Epidermal melanocyte (primary cell): ENCODE measurements at regions not wholly inside any gene's neighbourhood (a gene's known extent, or its start where the extent isn't known, plus 50 kb on each side); places are given as distances from the start of the nearest gene placed in this dataset.
"Not testable (repeated sequence)": the region's sequence is repeated elsewhere in the genome, so short reads cannot be mapped to it uniquely, and the experiment has no call there.

ENCODE experiments used
- DNase-seq: peaks from one replicate; pipeline ENCODE4 v3.0.0; 2011; ENCODE audit warnings: low spot score; ENCODE audit not compliant: insufficient read length

DNA sequence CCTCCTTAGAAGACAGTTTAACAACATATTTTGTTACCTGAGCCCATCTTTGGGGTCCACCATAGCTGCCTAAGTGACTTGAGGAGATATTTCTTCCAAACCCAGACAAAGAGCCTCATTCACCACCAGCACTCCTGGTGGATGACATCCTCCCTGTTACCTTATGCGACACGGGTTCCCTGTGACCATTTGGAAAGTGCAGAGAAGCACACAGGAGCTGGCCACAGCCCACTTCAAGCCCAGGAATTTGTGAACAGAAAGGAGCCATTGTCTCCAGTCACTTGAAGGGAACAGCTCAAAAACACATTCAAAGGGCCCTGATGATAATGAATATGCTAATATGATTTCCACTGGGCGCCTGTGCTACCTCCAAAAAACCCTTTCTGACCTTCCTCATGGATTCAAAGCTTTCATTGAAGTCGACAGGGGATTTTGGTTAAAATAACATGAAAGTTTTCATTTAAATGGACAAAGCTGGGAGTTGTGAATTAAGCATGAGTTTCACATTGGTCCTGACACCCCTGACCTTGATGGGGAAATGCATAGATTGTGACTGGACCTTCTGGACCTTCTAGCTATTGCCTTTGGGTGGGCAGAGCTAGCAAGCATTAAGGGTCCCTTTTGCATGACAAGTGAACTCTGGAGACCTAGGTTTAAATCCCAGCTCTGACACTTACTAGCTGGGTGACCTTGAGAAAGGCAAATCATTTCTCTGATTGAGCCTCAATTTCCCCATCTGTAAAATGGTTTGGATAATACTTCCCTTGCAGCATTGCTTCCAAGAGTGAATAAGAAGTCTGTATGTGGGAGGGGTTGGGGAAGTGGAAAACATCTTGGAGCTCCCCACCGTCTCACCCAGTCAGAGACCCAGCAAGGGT lies 83.3 kb upstream of the SIRPA start:
- DNase-seq = no peak

DNA sequence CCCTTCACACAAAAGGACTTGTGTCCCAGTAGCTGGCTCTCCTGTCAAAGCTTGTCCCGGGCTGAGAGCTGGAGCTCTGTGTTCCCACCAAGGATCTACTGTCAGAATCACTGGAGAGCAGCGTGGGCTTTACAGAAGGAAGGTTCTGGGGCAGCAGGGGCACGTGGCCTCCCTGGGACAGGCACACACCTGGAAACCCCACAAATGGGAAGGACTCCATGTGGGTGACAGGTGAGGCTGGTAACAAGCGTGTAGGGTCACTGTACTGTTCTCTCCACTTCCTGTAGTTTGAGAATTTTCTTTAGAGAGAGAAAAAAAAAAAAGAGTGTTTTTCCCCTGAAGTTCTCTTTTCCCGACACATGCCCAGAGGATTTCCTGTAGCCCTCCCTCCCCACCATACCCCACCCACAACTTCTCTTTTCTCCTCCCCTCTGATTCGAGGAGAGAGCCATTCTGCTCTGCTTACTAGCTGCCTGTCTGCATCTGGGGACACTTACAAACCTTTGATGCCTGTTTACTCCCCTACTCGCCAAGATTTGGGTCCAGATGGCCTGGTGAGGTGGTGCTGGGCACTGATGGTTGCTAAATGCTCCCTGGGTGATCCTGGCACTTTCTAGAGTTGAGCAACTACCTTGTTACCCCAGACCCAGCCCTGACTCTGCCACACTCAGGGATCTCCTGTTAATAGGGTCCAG lies 84.1 kb upstream of the SIRPA start:
- no peak for DNase-seq

DNA sequence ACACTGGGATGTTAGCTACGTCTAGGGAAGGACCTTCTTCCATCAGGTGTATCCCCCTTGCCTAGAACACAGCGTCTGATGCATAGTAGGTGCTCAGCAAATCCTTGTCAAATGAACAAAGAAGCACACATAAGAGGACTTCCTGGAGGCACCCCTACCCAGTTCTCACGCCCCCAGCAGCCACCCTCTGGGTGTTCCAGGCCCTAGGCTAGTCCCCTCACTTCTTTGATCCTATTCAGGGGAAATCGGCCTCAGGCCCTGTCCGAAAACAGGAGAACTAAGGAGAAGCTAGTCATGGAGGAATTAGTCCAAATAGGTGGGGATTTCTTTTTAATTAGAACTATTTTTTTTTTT lies 84.7 kb upstream of the SIRPA start:
- no peak for DNase-seq

DNA sequence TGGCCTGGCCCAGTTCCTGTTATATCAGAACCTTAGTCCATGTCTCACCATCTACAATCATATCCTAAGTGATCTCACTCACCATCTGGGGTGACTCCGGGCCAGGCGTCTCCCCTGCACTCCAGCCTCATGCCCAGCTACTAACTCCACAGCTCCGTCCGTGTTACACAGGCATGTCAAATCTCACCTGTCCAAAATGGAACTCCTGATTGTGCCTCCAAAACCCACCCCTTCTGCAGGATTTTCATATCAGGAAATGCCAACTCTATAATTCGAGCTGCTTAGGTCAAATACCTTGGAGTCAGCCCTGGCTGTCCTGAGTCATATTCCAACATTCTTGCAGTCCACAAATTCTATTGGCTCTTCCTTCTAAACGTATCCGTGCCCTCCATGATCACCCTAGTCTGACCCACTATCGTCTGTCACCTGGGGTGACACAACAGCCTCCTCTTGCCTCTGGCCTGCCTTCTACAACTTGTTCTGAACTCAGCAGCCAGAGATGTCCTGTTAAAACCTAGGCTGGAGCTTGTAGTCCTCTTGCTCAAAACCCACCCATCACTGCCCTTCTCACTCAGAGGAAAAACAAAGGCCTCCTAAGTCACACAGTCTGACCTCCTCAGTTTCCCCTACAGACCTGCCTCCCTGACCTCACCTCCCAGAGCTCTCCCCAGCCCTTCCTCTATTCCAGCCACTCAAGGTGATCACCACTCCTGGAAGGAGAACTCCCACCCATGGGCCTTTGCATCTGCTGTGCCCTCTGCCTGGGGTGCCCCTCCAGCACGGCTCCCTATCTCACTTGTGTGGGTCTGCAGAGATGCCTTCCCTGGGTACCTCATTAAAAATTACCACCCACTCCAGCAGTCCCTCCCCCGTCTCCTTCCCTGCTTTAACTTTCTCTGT lies 85.3 kb upstream of the SIRPA start:
- no peak for DNase-seq

DNA sequence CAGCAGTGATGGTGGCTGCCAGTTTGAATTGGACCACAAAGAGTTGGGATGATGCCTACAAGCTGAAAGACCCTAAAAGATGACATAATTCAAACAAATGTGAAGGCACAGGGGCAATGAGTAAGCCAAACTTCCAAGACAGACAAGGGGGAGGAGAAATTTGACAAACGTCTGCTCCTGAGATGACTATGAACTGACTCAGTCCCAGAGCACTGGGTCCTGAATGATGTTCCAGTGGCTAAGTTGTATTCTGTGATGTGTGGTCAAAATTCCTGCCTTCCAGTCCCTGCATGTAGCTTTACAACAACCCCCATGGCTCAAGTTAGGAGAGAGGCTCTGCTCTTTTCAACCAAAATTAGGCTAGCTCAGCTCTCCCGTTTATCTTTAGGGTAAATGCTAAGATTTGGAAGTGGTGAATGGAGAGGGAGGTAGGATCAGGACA lies 86.1 kb upstream of the SIRPA start:
- DNase-seq = no peak

DNA sequence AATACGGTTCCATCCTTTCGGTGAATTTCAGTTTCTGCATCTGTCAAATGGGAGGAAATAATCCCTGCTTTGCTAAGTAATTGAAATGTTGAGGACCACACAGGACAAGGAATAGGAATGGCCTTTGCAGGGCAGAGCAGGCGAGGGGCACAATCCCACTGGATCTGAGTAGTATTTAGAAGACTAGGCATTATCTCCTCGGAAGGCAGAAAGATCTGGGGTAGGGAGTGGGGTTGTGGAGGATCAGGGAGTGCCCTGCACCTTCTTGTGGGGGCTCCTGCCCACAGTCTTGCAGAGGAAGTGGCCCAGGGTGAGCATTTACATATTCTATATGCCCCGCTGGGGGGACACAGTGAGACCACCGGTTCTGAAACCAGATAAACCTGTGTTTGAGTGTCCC lies 87.1 kb upstream of the SIRPA start:
- no peak for DNase-seq

DNA sequence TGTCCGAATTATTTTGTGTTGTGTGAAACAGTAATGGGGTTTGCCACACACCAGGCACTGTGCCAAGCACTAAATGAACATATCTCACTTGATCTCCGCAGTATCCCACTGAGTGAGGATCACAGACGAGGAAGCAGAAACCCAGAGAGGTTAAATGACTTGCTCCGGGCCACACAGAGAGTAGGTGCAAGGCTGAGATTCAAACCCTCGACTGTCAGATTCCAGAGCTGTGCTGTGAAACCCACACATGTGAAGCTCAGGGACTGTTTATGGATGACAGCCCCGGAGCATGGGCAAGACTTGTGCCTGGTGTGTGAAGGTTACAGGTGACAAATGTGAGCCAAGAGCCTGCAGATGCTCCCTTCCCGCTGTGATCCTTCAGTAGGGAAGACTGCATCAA lies 87.8 kb upstream of the SIRPA start:
- no peak for DNase-seq

DNA sequence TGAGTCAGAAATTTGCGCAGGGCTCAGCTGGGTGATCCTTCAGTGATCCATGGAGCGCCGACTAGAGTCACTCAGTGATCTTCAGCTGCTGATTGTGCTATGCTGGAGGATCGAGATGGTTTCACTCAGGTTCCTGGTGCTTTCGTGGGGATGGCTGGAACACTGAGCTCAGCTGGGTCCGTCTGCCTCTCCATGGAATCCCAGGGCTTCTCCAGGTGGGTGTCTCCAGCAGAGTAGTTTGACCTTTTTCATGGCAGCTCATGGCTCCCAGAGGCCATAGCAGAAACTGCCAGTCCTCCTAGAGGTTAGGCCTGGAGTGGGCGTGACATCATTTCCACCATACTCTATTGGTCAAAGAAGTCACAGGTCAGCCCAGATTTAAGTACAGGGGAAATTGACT lies 88.8 kb upstream of the SIRPA start:
- DNase-seq = no peak

DNA sequence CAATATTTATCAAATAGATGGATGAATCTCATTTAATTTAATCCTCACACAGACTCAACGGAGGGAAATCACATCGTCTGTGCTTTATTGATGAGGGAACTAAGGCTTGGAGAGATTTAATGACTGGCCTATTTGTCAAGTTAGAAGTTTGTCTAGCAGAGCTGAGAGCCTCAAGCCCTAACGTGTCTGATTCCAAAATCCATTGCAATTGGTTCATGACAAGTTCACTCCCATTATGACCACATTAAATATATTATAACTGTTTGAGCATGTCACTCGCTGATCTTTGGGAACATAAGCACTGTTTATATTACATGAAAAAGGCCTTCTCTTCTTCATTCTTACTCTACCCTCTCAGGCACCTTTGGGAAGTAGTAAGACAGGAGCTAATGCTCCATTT lies 89.4 kb upstream of the SIRPA start:
- DNase-seq = no peak

DNA sequence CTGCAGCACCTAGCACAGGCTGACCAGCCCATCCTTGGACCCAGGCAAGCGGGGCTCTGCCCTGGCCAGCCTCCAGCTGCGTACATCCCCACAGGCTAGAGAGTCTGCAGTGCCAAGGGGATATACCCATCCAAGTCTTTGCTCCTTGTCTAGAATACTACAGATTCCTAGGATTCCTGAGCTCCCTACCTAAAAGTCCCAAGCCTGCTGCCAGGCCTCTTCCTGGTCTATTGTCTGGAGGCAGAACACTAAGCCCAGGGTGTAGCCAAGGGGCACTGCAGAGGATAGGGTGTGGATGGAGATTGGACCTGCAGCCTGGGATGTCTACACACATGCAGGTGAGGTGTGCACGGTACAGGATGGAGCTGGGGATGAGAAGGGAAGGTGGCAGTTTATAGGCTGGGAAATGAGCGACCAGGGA lies 90.0 kb upstream of the SIRPA start:
- no peak for DNase-seq

DNA sequence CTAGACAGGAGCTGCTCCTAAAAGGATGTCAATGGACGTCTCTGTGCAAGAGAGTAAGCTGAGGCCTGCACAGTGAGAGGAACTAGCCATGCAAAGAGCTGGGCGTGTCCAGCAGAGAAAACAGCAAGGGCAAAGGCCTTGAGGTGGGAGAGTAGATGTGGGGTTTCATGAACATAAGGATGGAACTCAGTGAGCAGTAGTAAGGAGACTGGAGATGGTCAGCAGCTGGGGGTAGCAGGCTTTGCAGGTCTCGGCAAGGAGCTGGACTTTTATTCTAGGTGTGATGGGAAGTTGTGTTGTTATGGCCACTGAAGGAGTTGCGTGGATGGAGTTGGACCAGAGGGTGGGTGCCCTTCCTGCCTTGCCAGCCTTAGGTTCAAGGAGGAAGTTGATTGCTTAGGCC lies 90.7 kb upstream of the SIRPA start:
- DNase-seq = no peak

DNA sequence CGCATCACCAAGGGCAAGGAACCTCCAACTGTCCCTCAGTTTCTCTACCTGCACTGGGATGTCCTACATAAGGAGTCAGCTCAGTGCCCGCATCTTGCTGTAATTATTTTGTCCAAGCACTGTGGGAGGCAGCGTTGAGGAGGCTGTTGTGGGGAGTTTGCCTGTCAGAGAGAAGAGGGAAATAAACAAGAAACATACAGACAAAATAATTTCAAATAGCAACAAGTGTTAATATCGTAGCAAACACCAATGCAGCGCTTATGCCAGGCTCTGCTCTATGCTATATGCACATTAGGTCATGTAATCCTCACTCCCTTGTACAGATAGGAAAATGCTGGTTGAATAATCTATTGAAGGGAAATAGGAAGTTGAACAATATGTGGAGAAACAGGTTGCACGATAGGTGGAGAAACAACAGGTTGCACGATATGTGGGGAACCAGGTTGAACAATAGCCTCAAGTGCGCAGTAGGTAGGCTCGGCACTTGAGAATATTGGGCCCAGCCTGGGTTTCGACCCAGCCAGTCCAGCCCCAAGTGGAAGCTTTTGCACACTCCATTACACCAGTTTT lies 91.2 kb upstream of the SIRPA start:
- no peak for DNase-seq

DNA sequence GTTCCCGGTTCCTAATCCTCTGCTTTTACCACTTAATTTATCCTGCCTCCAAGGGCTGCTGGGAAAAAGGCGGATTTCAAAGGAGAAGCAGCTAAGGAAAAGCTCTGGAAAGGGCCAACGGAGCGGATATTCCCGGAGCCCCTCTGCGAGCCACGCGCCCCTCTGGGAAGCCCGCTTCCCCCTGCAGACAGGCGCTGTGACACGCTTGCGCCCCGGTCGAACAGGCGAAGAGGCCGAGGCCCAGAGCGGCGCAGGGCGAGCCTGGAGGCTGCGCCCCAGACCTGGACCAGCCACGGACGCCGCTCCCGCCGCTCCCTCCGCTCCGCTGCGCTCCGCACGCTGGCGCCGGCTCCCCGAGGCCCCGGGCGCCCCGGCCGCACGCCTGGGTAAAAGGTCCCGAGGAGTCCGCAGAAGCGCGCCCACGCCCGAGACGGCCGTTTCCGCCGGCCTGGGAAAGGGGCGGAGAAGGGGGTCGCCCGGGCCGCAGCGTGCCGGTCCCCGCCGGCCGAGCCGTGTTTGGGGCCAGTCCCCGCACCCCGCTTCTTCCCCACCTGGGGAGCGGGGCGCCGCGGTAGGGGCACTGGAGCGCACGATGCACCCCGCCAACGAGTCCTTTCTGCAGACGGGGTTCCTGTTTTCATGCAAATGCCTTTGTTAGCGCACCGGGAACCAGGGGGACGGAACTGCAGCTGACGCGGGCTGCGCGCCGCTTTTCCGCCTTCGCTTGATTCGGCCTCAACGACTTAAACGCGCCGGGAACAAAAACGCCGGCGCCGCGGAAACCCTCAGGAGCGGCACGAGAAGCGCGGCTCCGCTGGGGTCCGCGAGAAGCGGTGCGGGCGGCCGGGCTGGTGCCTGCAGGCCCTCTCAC lies 91.9 kb upstream of the SIRPA start:
- DNase-seq = no peak

DNA sequence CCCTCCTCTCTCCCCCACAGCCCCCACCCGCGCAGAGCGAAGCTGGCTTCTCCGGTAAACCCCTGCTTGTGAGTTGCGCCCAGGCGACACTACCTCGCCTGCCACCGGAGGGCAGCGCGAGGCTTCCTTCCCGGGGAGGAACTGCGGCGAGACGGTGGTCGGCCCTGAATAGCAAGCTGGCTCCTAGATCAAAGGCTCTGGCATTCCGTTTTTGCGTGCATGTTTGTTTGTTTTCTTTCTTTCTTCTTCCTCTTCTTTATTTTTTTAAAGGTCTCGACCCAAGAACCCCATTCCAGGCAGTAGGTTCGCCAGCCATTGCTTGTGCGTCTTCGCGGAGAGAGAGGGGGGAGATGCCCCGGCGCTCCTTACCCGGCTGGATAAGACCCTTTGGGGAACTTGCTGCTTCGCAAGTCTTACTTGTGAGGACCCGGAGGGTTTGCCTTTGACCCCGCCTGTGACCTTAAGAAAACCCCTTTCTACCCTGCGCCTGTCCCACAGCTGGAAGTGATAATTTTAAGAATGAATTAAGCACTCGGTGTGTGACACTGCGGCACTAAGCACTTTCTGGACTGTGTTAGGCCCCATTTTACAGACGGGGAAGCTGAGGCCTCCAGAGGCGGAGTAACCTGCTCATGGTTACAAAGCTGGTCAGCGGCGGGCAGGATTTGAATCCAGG lies 92.7 kb upstream of the SIRPA start:
- DNase-seq = peak; percentile 52

DNA sequence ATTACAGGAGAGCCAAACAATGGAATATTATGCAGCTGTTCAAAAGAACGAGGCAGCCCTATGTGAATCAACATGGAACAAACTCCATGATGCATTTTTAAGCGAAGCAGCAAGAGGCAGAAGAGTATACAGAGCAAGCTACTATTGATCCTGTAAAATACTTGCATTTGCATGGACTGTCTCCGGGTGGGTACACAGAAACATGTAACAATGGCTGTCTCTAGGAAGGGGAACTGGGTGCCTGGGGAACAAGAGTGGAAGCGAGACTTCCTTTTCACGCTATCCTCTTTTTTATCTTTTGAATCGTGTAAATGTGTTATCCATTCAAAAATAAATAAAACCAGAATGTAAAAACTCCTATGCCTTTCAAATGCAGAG lies 93.3 kb upstream of the SIRPA start:
- DNase-seq = no peak

DNA sequence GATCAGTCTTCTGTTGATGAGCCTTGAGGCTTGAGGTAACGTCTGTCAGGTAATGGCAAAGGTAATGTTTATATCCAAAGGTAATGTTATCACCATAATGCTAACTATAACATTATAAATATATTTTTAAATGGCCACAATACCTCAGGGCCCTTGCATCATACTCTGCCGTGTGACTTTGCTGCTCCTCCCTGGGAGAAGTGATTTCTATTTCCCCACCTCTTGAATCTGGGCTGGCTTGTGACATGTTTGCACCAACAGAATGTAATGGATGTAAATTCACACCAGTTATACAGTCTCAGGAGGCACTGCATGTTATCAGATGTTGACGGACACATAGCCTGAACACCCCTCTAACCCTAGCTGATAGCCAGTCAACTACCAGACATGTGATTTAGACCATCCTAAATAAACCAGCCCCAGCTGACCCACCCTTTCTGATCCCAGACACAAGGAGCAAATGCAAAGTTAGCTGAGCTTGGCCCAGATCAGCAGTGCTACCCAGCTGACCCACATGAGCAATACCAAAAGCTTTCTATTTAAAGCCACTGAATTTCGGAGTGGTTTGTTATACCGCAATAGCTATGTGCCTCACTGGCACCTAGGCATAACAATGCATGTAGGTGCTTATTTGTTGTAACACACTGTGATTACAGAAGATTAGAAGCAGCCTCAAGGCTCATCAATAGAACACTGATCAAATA lies 93.8 kb upstream of the SIRPA start:
- DNase-seq = no peak

DNA sequence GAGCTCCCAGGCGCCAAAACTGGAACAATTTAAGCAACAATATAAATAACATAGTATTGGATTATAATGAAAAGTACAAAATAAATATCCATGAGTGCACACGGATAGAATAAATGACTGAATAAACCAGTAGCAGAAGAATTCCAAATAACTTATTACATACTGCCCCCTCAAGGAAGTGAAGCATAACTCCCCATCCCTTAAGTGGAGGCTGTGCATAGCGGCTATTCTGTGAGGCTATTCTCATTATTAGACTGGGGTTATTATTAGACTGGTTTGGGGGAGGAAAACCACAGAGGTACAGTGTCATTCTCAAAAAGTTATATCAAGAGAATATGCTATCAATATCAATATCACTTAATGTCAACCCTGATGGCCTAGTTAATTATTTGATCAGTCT lies 94.4 kb upstream of the SIRPA start:
- DNase-seq = no peak

DNA sequence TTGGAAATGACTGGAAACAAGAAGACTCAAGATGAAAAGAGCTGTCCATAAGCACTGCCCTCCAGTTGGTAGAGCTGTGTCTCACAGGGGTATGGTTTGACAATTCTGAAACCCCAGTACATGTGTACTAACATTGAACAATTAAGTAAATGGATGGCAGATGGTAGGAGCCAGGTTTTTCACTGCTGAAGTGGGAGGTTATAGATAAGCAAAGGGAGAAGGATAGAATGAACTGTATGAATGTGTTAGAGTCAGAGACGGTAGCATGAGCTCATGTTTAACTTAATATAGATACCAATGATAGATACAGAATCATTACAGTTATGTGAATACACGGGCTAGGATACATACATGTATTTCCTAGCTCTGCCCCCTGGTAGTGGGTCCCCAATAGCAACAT lies 95.0 kb upstream of the SIRPA start:
- no peak for DNase-seq

DNA sequence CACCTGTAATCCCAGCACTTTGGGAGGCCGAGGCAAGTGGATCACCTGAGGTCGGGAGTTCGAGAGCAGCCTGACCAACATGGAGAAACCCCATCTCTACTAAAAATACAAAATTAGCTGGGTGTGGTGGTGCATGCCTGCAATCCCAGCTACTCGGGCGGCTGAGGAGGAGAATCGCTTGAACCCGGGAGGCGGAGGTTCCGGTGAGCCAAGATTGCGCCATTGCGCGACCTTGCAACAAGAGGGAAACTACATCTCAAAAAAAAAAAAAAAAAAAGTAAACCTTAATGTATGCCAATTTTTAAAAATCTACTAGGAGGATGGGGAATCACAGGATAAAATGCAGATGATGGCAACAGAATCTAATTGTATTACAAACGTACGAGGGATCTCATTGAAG lies 95.5 kb upstream of the SIRPA start:
- not testable (repeated sequence) for DNase-seq

DNA sequence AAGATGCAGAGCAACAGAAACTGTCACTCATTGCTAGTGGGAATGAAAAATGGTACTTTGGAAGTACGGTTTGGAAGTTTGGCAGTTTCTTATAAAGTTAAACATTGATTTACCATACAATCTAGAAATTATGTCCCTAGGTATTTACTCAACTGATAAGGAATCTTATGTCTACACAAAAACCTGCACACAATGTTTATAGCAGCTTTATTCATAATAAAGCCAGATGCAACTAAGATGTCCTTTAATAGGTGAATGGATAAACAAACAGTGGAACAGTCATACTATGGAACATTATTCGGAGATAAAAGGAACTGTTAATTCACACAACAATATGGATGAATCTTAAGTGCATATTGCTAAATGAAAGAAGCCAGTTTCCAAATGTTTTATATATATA lies 96.2 kb upstream of the SIRPA start:
- DNase-seq = no peak
